Endodermal cell (in vitro differentiated cells): ENCODE measurements at regions not wholly inside any gene's neighbourhood (a gene's known extent, or its start where the extent isn't known, plus 50 kb on each side); places are given as distances from the start of the nearest gene placed in this dataset.

Experiments used
- DNase-seq: peaks from one replicate; pipeline ENCODE4 v3.0.0-alpha.2; 2017
- H3K27ac ChIP-seq: 2 replicates; pipeline ENCODE4 v1.5.1; 2013; ENCODE audit warnings: mild to moderate bottlenecking, low read depth, low read length, moderate library complexity
- H3K27me3 ChIP-seq: 2 replicates; pipeline ENCODE4 v1.6.1; 2013; ENCODE audit warnings: mild to moderate bottlenecking, low read length, moderate library complexity; ENCODE audit not compliant: insufficient read depth, control insufficient read depth, poor library complexity, severe bottlenecking
- H3K36me3 ChIP-seq: 2 replicates; pipeline ENCODE4 v1.7.0; 2013; ENCODE audit warnings: mild to moderate bottlenecking, low read length, moderate library complexity; ENCODE audit not compliant: control insufficient read depth, insufficient read depth
- H3K4me1 ChIP-seq: one replicate; pipeline ENCODE4 v1.7.0; 2013; ENCODE audit warnings: low read length; ENCODE audit not compliant: control insufficient read depth, insufficient read depth
- H3K4me3 ChIP-seq: 2 replicates; pipeline ENCODE4 v1.5.1; 2013; ENCODE audit warnings: mild to moderate bottlenecking, low read length, moderate library complexity
- H3K9ac ChIP-seq: 2 replicates; pipeline ENCODE4 v1.6.1; 2013; ENCODE audit warnings: mild to moderate bottlenecking, low read length, moderate library complexity; ENCODE audit not compliant: poor library complexity, severe bottlenecking; ENCODE audit errors: extremely low read depth
- H3K9me3 ChIP-seq: 2 replicates; pipeline ENCODE4 v1.6.1; 2013; ENCODE audit warnings: mild to moderate bottlenecking, low read length, moderate library complexity; ENCODE audit not compliant: control insufficient read depth
- H3K27ac Mint-ChIP-seq: 2 replicates; pipeline ENCODE4 v1.8.0; 2020; ENCODE audit warnings: mixed read lengths
- H3K27me3 Mint-ChIP-seq: 2 replicates; pipeline ENCODE4 v1.8.0; 2021; ENCODE audit warnings: mild to moderate bottlenecking, mixed read lengths; ENCODE audit not compliant: insufficient read depth
- H3K36me3 Mint-ChIP-seq: 2 replicates; pipeline ENCODE4 v1.8.0; 2020; ENCODE audit warnings: low read depth, mixed read lengths
- H3K4me1 Mint-ChIP-seq: 2 replicates; pipeline ENCODE4 v1.8.0; 2020; ENCODE audit warnings: mixed read lengths
- H3K4me3 Mint-ChIP-seq: 2 replicates; pipeline ENCODE4 v1.8.0; 2020; ENCODE audit warnings: mild to moderate bottlenecking, moderate library complexity, mixed read lengths
- H3K9me3 Mint-ChIP-seq: 2 replicates; pipeline ENCODE4 v1.8.0; 2020; ENCODE audit warnings: mild to moderate bottlenecking, mixed read lengths
- CTCF ChIP-seq: fragments of 200-600 bp; sonication (generic); conservative IDR thresholded peaks from 2 replicates; pipeline ENCODE4 v1.5.0; 2021; ENCODE audit warnings: antibody characterized with exemption, mild to moderate bottlenecking
- WGBS, 2 experiments: methylation state at CpG; one replicate each; pipeline versions ENCODE4 v1.1.5 to v1.1.7; 2013; ENCODE audit warnings: missing lambda C conversion rate in 2 of 2, mixed read lengths in 1 of 2; ENCODE audit not compliant: insufficient coverage in 1 of 2, insufficient read length in 1 of 2; 5-methylcytosine and 5-hydroxymethylcytosine counted together

DNA sequence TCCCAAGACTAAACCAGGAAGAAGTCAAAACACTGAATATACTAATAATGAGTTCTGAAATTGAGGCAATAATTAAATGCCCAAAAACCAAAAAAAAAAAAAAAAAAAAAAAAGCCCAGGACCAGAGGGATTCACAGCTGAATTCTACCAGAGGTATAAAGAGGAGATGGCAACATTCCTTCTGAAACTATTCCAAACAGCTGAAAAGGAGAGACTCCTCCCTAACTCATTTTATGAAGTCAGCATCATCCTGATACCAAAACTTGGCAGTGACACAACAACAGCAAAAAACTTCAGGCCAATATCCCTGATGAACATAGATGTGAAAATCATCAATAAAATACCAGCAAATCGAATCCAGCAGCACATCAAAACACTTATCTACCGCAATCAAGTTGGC is 108.5 kb upstream of the COL3A1 start:
- Mint-ChIP-seq H3K27ac (no peak overlapping the region), H3K27me3 (no peaks in the 10 kb centered on the region), H3K36me3 (no peaks in the 10 kb centered on the region), H3K9me3 (peaks cover 6% of the 10 kb centered on the region), H3K4me3 (no peak overlapping the region), H3K4me1 (no peaks in the 10 kb centered on the region)
- H3K36me3 ChIP-seq: no peaks in the 10 kb centered on the region
- no peaks in the 10 kb centered on the region for H3K27me3 ChIP-seq
- no peaks in the 10 kb centered on the region for H3K4me1 ChIP-seq
- peaks cover 9% of the 10 kb centered on the region for H3K9me3 ChIP-seq
- H3K4me3 ChIP-seq: no peak overlapping the region
- 85% methylated on average over 2 of the region's 2 CpGs; no CpG with 5 or more reads in 1 of the 2 experiments for WGBS, 2 experiments
- no peak overlapping the region for H3K9ac ChIP-seq
- H3K27ac ChIP-seq: no peak overlapping the region
- no peak for TF ChIP-seq CTCF
- no peak for DNase-seq

DNA sequence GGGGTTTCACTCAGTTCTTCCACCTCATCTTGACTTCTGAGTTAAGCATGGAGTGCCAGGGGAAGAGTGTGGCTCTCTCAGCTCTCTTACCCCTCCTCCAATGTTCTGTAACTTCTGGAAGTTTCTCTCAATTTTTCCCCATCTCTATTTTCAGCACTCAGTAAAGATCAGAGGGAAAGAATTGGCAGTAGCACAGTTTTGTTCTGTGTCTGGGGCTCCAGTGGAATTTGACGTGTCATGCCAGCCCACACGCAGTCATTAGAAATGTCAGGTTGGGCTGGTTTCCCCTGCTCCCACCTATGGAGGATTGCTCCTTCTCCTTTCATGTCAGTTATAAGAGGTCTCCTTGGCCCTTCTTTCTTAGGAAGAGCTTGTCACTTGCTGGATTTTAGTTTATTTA is 104.6 kb upstream of the COL3A1 start:
- H3K4me1 Mint-ChIP-seq: no peaks in the 10 kb centered on the region
- no peak overlapping the region for H3K4me3 ChIP-seq
- TF ChIP-seq CTCF: no peak
- H3K27ac Mint-ChIP-seq: peak overlapping the region; percentile 42
- H3K27me3 Mint-ChIP-seq: no peaks in the 10 kb centered on the region
- 85 to 86% methylated on average over 2 of the region's 2 CpGs for WGBS, 2 experiments
- no peaks in the 10 kb centered on the region for H3K4me1 ChIP-seq
- H3K27ac ChIP-seq: no peak overlapping the region
- H3K9me3 Mint-ChIP-seq: peaks cover 6% of the 10 kb centered on the region
- H3K4me3 Mint-ChIP-seq: no peak overlapping the region
- H3K36me3 ChIP-seq: no peaks in the 10 kb centered on the region
- no peaks in the 10 kb centered on the region for H3K27me3 ChIP-seq
- no peak for DNase-seq
- H3K9me3 ChIP-seq: peaks cover 9% of the 10 kb centered on the region
- no peaks in the 10 kb centered on the region for H3K36me3 Mint-ChIP-seq
- no peak overlapping the region for H3K9ac ChIP-seq

- Histone ChIP-seq H3K36me3 (no peaks in the 10 kb centered on the region), H3K4me1 (no peaks in the 10 kb centered on the region), H3K9me3 (peaks cover 9% of the 10 kb centered on the region), H3K27ac (no peak overlapping the region), H3K9ac (no peak overlapping the region), H3K4me3 (no peak overlapping the region), H3K27me3 (no peaks in the 10 kb centered on the region)
- H3K4me3 Mint-ChIP-seq: no peak overlapping the region
- H3K9me3 Mint-ChIP-seq: peaks cover 6% of the 10 kb centered on the region
- no peak for DNase-seq
- no peaks in the 10 kb centered on the region for H3K4me1 Mint-ChIP-seq
- TF ChIP-seq CTCF: no peak
- 80 to 85% methylated on average over 1 of the region's 1 CpG for WGBS, 2 experiments
- no peak overlapping the region for H3K27ac Mint-ChIP-seq
- no peaks in the 10 kb centered on the region for H3K27me3 Mint-ChIP-seq
- H3K36me3 Mint-ChIP-seq: no peaks in the 10 kb centered on the region
Observed at GRCh38 chr2:188870289-188870688, 103.9 kb upstream of the COL3A1 start.
